Endodermal cell (in vitro differentiated cells): ENCODE measurements at regions not wholly inside any gene's neighbourhood (a gene's known extent, or its start where the extent isn't known, plus 50 kb on each side); places are given as distances from the start of the nearest gene placed in this dataset.

Source experiments
- DNase-seq: peaks from one replicate; pipeline ENCODE4 v3.0.0-alpha.2; 2017
- H3K27ac ChIP-seq: 2 replicates; pipeline ENCODE4 v1.5.1; 2013; ENCODE audit warnings: mild to moderate bottlenecking, low read depth, low read length, moderate library complexity
- H3K27me3 ChIP-seq: 2 replicates; pipeline ENCODE4 v1.6.1; 2013; ENCODE audit warnings: mild to moderate bottlenecking, low read length, moderate library complexity; ENCODE audit not compliant: insufficient read depth, control insufficient read depth, poor library complexity, severe bottlenecking
- H3K36me3 ChIP-seq: 2 replicates; pipeline ENCODE4 v1.7.0; 2013; ENCODE audit warnings: mild to moderate bottlenecking, low read length, moderate library complexity; ENCODE audit not compliant: control insufficient read depth, insufficient read depth
- H3K4me1 ChIP-seq: one replicate; pipeline ENCODE4 v1.7.0; 2013; ENCODE audit warnings: low read length; ENCODE audit not compliant: control insufficient read depth, insufficient read depth
- H3K4me3 ChIP-seq: 2 replicates; pipeline ENCODE4 v1.5.1; 2013; ENCODE audit warnings: mild to moderate bottlenecking, low read length, moderate library complexity
- H3K9ac ChIP-seq: 2 replicates; pipeline ENCODE4 v1.6.1; 2013; ENCODE audit warnings: mild to moderate bottlenecking, low read length, moderate library complexity; ENCODE audit not compliant: poor library complexity, severe bottlenecking; ENCODE audit errors: extremely low read depth
- H3K9me3 ChIP-seq: 2 replicates; pipeline ENCODE4 v1.6.1; 2013; ENCODE audit warnings: mild to moderate bottlenecking, low read length, moderate library complexity; ENCODE audit not compliant: control insufficient read depth
- H3K27ac Mint-ChIP-seq: 2 replicates; pipeline ENCODE4 v1.8.0; 2020; ENCODE audit warnings: mixed read lengths
- H3K27me3 Mint-ChIP-seq: 2 replicates; pipeline ENCODE4 v1.8.0; 2021; ENCODE audit warnings: mild to moderate bottlenecking, mixed read lengths; ENCODE audit not compliant: insufficient read depth
- H3K36me3 Mint-ChIP-seq: 2 replicates; pipeline ENCODE4 v1.8.0; 2020; ENCODE audit warnings: low read depth, mixed read lengths
- H3K4me1 Mint-ChIP-seq: 2 replicates; pipeline ENCODE4 v1.8.0; 2020; ENCODE audit warnings: mixed read lengths
- H3K4me3 Mint-ChIP-seq: 2 replicates; pipeline ENCODE4 v1.8.0; 2020; ENCODE audit warnings: mild to moderate bottlenecking, moderate library complexity, mixed read lengths
- H3K9me3 Mint-ChIP-seq: 2 replicates; pipeline ENCODE4 v1.8.0; 2020; ENCODE audit warnings: mild to moderate bottlenecking, mixed read lengths
- WGBS, 2 experiments: methylation state at CpG; one replicate each; pipeline versions ENCODE4 v1.1.5 to v1.1.7; 2013; ENCODE audit warnings: missing lambda C conversion rate in 2 of 2, mixed read lengths in 1 of 2; ENCODE audit not compliant: insufficient coverage in 1 of 2, insufficient read length in 1 of 2; 5-methylcytosine and 5-hydroxymethylcytosine counted together
- TF ChIP-seq, protein P1 (sequence below): fragments of 200-600 bp; sonication (generic); conservative IDR thresholded peaks from 2 replicates; pipeline ENCODE4 v1.5.0; 2021; ENCODE audit warnings: antibody characterized with exemption, mild to moderate bottlenecking

DNA sequence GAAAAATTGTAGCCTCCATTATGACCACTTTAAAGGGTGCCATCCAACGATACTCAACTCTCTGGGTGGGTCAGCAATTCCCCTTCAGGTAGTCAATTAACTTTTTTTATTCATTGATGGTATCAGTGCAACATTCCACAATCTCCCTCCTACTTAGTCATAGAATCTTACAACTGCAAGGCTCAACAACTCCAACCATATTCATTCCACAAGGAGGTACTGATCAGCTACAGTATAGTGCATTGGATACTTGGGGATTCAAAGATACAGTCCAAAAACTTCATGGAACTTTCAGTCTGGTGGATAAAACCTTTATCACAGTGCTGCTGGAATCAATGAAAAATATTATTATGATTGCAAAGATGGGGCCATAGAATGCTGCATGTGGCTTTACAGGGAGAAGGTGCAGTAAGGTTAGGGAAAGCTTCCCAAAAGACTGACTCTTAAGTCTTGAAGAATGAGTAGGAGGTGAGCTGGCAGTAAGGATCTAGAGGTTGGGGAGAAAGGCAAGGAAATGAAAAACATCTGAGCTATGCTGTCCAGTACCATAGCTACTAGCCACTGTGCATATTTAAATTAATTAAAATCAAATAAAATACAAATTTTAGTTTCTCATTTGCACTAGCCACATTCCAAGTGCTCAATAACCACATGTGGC lies 314.7 kb upstream of the PRDM1 start:
- Histone ChIP-seq H3K4me3 (no peak overlapping the region), H3K4me1 (no peaks in the 10 kb centered on the region), H3K27me3 (no peaks in the 10 kb centered on the region), H3K9ac (no peak overlapping the region), H3K36me3 (no peaks in the 10 kb centered on the region), H3K9me3 (peaks cover 24% of the 10 kb centered on the region), H3K27ac (no peak overlapping the region)
- DNase-seq = no peak
- WGBS, 2 experiments = 83 to 93% methylated on average over 1 of the region's 1 CpG
- TF ChIP-seq, protein P1, sequence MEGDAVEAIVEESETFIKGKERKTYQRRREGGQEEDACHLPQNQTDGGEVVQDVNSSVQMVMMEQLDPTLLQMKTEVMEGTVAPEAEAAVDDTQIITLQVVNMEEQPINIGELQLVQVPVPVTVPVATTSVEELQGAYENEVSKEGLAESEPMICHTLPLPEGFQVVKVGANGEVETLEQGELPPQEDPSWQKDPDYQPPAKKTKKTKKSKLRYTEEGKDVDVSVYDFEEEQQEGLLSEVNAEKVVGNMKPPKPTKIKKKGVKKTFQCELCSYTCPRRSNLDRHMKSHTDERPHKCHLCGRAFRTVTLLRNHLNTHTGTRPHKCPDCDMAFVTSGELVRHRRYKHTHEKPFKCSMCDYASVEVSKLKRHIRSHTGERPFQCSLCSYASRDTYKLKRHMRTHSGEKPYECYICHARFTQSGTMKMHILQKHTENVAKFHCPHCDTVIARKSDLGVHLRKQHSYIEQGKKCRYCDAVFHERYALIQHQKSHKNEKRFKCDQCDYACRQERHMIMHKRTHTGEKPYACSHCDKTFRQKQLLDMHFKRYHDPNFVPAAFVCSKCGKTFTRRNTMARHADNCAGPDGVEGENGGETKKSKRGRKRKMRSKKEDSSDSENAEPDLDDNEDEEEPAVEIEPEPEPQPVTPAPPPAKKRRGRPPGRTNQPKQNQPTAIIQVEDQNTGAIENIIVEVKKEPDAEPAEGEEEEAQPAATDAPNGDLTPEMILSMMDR = no peak
- H3K4me1 Mint-ChIP-seq = peaks cover 16% of the 10 kb centered on the region
- no peaks in the 10 kb centered on the region for H3K27me3 Mint-ChIP-seq
- H3K36me3 Mint-ChIP-seq = peaks cover 6% of the 10 kb centered on the region
- H3K4me3 Mint-ChIP-seq = no peak overlapping the region
- H3K27ac Mint-ChIP-seq = no peak overlapping the region
- H3K9me3 Mint-ChIP-seq = peaks cover 14% of the 10 kb centered on the region

DNA sequence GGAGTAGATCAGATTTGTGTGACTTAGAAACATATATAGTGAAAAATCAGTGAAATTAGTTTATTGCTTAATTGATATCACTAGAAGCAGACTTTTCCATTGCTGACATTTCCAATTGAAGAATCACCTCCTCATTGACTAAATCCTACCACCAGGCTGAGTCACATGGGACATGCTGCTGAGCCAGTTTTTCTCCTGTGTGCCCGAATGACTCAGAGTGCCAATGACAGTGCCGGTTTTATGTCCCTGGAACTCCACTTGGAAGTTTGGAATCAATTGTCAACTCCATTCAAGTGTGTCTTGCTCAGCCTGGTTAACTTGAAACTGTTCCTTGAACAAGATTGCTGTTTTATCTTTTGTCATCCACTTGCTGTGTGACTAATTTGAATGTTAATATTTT lies 316.1 kb upstream of the PRDM1 start:
- DNase-seq = no peak
- no peaks in the 10 kb centered on the region for H3K4me1 ChIP-seq
- WGBS, 2 experiments = 90 to 94% methylated on average over 2 of the region's 2 CpGs
- TF ChIP-seq, protein P1 = peak; percentile 21
- H3K9me3 Mint-ChIP-seq = peaks cover 3% of the 10 kb centered on the region
- H3K27me3 Mint-ChIP-seq = no peaks in the 10 kb centered on the region
- H3K4me3 ChIP-seq = no peak overlapping the region
- H3K27me3 ChIP-seq = no peaks in the 10 kb centered on the region
- no peak overlapping the region for H3K27ac Mint-ChIP-seq
- peaks cover 14% of the 10 kb centered on the region for H3K9me3 ChIP-seq
- H3K4me1 Mint-ChIP-seq = peaks cover 24% of the 10 kb centered on the region
- H3K9ac ChIP-seq = no peak overlapping the region
- H3K4me3 Mint-ChIP-seq = no peak overlapping the region
- H3K36me3 ChIP-seq = no peaks in the 10 kb centered on the region
- no peak overlapping the region for H3K27ac ChIP-seq
- peaks cover under 1% of the 10 kb centered on the region for H3K36me3 Mint-ChIP-seq

DNA sequence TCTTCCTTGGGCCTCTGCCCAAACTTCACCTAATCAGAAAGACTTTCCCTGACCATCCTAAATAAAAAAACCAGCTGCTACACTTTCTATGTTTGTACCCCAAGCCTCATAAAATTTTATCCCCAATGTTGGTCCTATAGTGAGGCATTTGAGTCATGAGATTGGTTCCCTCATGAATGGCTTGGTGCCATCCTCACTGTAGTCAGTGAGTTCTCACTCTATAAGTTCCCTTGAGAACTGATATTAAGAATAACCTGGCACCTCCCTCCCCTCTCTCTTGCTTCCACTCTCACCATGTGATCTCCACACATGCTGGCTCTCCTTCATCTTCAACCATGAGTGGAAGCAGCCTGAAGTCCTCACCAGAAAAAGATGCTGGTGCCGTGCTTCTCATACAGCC lies 316.9 kb upstream of the PRDM1 start:
- no peaks in the 10 kb centered on the region for H3K27me3 ChIP-seq
- WGBS, 2 experiments = 95 to 100% methylated on average over 1 of the region's 1 CpG
- H3K9ac ChIP-seq = no peak overlapping the region
- H3K27ac Mint-ChIP-seq = no peak overlapping the region
- H3K9me3 Mint-ChIP-seq = no peaks in the 10 kb centered on the region
- peaks cover 6% of the 10 kb centered on the region for H3K9me3 ChIP-seq
- H3K4me1 ChIP-seq = no peaks in the 10 kb centered on the region
- no peak overlapping the region for H3K4me3 Mint-ChIP-seq
- H3K27ac ChIP-seq = no peak overlapping the region
- DNase-seq = no peak
- TF ChIP-seq, protein P1 = no peak
- no peaks in the 10 kb centered on the region for H3K36me3 Mint-ChIP-seq
- H3K4me1 Mint-ChIP-seq = peaks cover 24% of the 10 kb centered on the region
- H3K36me3 ChIP-seq = no peaks in the 10 kb centered on the region
- no peaks in the 10 kb centered on the region for H3K27me3 Mint-ChIP-seq
- H3K4me3 ChIP-seq = no peak overlapping the region
